ENCODE measurements at regions not wholly inside any gene's neighbourhood (a gene's known extent, or its start where the extent isn't known, plus 50 kb on each side); places are given as distances from the start of the nearest gene placed in this dataset.

GRCh38 chr17:15124264-15124595 lies 140.9 kb downstream of the PMP22 start:
- no peaks in the 10 kb centered on the region for H3K9me3 Mint-ChIP-seq
- H3K4me3 Mint-ChIP-seq: no peak overlapping the region
- peaks cover 17% of the 10 kb centered on the region for H3K27me3 Mint-ChIP-seq
- no peak for DNase-seq
- no peaks in the 10 kb centered on the region for H3K36me3 Mint-ChIP-seq
- H3K27ac Mint-ChIP-seq: no peak overlapping the region
- H3K4me1 Mint-ChIP-seq: no peaks in the 10 kb centered on the region

DNA sequence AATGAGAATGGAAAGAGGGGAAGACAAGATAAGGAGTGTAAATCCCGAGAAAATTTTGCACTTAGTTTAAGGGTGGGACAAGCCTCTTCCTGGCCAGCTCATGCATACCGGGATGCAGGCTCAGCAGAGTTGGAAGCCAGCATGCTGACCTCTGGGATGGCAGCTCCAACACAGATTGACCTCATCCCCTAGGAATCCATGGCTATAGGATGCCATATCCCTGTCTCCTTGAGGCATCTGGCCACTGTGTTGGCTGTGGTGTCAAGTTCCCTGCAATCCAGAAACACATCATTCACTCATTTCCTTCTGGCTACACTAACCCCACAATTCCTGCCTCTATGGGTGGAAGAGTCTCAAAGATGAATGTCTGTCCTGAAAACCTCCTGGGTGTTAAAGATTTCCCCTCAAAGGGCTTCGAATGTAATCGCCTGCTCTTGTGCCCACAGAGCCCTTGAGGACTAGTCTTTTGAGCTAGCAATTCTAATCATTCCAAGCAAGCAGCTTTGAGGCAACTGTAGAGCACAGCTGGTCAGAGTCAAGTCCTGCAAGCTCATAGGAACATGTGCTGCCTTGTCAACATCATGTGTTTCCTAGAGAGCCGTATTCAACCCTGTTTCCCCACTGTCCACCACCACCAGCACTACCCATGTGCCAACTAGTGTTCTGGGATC lies 141.4 kb downstream of the PMP22 start:
- Mint-ChIP-seq H3K36me3 (no peaks in the 10 kb centered on the region), H3K4me1 (no peaks in the 10 kb centered on the region), H3K4me3 (no peak overlapping the region), H3K9me3 (no peaks in the 10 kb centered on the region), H3K27me3 (peaks cover 14% of the 10 kb centered on the region), H3K27ac (no peak overlapping the region)
- DNase-seq: no peak

DNA sequence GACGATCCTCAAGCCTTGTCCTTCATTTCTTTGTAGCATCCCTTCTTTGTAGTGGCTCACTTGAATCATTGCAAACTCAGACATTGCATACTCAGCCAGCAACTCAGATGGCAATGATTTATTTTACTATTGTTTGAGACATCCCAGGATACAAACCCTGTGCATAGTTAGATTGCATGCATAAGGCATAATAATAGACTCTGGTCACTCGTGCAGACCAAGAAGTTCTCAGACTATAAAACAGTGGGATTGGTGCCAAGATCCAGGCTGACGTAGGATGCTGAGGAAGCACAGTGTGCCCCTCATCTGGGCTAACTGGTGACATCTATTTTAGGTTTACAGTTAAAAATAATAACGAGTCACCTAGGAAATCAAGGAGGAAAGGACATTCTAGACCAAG lies 142.3 kb downstream of the PMP22 start:
- no peaks in the 10 kb centered on the region for H3K36me3 Mint-ChIP-seq
- H3K4me3 Mint-ChIP-seq: no peak overlapping the region
- no peak for DNase-seq
- no peak overlapping the region for H3K27ac Mint-ChIP-seq
- no peaks in the 10 kb centered on the region for H3K9me3 Mint-ChIP-seq
- H3K27me3 Mint-ChIP-seq: peaks cover 18% of the 10 kb centered on the region
- no peaks in the 10 kb centered on the region for H3K4me1 Mint-ChIP-seq

- no peaks in the 10 kb centered on the region for H3K4me1 Mint-ChIP-seq
- no peak for DNase-seq
- no peaks in the 10 kb centered on the region for H3K36me3 Mint-ChIP-seq
- no peaks in the 10 kb centered on the region for H3K9me3 Mint-ChIP-seq
- no peak overlapping the region for H3K4me3 Mint-ChIP-seq
- peaks cover 15% of the 10 kb centered on the region for H3K27me3 Mint-ChIP-seq
- H3K27ac Mint-ChIP-seq: no peak overlapping the region
Observed at GRCh38 chr17:15121426-15121825, 143.7 kb downstream of the PMP22 start.

DNA sequence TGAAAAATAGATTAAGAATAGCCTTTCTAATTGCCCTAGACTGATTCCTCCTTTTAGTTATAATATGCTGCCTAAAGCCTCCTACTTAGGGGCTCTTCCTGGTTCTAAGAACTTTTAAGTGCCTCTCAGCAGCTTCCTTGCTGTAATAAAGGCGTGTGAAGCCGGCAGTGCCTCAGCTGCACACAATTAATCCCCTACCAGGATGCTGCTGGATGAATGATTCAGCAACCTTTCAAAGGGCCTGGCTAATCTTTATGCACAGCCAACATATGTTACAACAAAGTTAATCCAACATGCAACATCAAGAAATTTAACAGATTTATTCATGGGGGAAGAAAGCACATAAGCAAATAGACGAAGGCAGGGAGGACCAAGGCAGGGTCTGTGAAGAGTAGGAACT lies 145.2 kb downstream of the PMP22 start:
- H3K36me3 Mint-ChIP-seq: no peaks in the 10 kb centered on the region
- no peaks in the 10 kb centered on the region for H3K4me1 Mint-ChIP-seq
- peaks cover 4% of the 10 kb centered on the region for H3K9me3 Mint-ChIP-seq

GRCh38 chr17:15117239-15117638 lies 147.9 kb downstream of the PMP22 start:
- peaks cover 4% of the 10 kb centered on the region for H3K9me3 Mint-ChIP-seq
- H3K36me3 Mint-ChIP-seq: no peaks in the 10 kb centered on the region
- no peak overlapping the region for H3K27ac Mint-ChIP-seq
- H3K27me3 Mint-ChIP-seq: peaks cover 10% of the 10 kb centered on the region
- no peaks in the 10 kb centered on the region for H3K4me1 Mint-ChIP-seq
- H3K4me3 Mint-ChIP-seq: no peak overlapping the region
- DNase-seq: no peak

More for the DNA sequence above, 145.2 kb downstream of the PMP22 start:
- no peak overlapping the region for H3K27ac Mint-ChIP-seq
- no peak for DNase-seq
- no peak overlapping the region for H3K4me3 Mint-ChIP-seq
- peaks cover 15% of the 10 kb centered on the region for H3K27me3 Mint-ChIP-seq

DNA sequence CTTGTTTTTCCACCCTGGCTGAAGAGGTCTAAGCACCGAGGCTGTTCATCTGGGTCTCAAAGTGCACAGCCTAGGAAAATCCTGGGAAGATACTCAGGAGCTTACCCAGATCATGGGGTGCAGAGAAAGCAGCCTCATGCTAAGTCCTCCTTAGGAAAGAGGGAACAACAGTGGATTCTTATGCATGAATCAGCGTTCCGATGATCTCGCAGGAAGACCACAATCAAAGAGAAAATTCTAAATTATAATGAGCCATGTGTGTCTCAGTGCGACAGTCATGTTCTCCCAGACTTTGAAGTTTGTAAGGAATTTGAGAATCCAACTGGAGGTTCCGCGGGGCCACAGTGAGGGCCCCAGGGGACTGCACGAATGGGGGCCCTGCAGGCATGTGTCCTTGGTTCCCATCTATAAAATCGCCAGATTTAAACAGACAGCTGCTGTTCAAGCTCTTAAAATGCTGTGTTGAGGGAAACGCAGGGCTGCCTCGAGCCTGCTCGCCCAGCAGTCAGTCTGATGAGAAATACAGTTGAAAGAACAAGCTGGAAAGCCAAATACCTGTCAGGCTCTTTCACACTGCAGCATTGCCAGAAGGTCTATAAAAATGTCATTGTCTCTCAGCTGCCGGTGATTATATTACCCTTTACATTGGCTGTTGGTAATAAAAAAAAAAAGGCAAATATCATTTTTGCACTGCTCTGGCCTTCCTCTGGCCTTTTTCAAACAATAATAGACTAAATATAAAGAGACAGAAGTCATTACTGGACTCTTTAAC lies 152.1 kb downstream of the PMP22 start:
- Mint-ChIP-seq H3K27me3 (peaks cover under 1% of the 10 kb centered on the region), H3K36me3 (no peaks in the 10 kb centered on the region), H3K27ac (no peak overlapping the region), H3K4me1 (no peaks in the 10 kb centered on the region), H3K9me3 (peaks cover 4% of the 10 kb centered on the region), H3K4me3 (no peak overlapping the region)
- DNase-seq: no peak

DNA sequence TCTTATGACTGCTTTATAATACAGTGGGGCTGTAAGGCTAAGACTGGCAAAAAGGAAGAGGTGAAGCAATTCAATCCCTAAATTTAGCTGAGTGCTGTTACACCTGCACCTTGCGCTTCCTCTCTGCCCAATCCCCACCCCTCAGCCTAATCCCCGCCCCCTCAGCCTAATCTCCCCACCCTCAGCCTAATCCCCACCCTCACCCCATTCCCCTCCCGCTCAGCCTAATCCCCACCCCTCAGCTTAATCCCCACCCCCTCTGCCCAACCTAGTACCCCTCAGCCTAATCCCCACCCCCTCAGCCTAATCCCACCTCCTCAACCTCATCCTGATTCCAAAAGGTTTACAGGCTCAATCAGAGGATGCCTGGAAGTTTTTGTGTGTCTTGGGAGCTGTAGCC lies 155.5 kb downstream of the PMP22 start:
- Mint-ChIP-seq H3K4me1 (peaks cover 4% of the 10 kb centered on the region), H3K27me3 (peaks cover 4% of the 10 kb centered on the region), H3K27ac (no peak overlapping the region), H3K9me3 (no peaks in the 10 kb centered on the region), H3K4me3 (no peak overlapping the region), H3K36me3 (no peaks in the 10 kb centered on the region)
- no peak for DNase-seq

GRCh38 chr17:15108992-15109391 lies 156.1 kb downstream of the PMP22 start:
- no peak overlapping the region for H3K27ac Mint-ChIP-seq
- no peak overlapping the region for H3K4me3 Mint-ChIP-seq
- no peaks in the 10 kb centered on the region for H3K36me3 Mint-ChIP-seq
- H3K27me3 Mint-ChIP-seq: peaks cover 4% of the 10 kb centered on the region
- no peak for DNase-seq
- peaks cover 4% of the 10 kb centered on the region for H3K4me1 Mint-ChIP-seq
- H3K9me3 Mint-ChIP-seq: no peaks in the 10 kb centered on the region

DNA sequence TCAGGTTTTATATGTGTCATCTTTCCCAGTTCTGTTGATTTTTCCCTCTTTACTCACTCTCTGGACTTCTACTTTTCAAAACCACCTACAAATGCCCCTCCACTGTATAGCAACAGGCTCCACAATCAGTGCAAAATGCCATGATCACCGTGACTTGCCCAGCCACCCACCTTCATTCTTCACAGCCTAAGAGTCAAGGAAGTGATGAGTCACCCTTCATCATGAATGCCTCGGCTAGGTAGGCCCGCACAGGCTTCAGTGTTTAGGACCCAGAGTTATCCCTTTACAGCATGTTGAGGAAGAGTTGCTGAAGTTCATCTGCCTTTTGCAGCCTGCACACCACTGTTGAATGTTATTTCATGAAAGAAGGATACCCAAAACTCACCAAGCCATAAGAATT lies 158.6 kb downstream of the PMP22 start:
- no peaks in the 10 kb centered on the region for H3K9me3 Mint-ChIP-seq
- H3K27ac Mint-ChIP-seq: no peak overlapping the region
- H3K36me3 Mint-ChIP-seq: no peaks in the 10 kb centered on the region
- H3K27me3 Mint-ChIP-seq: peaks cover 4% of the 10 kb centered on the region
- H3K4me3 Mint-ChIP-seq: no peak overlapping the region
- DNase-seq: no peak
- peaks cover 4% of the 10 kb centered on the region for H3K4me1 Mint-ChIP-seq

GRCh38 chr17:15103785-15104184 lies 161.3 kb downstream of the PMP22 start:
- Mint-ChIP-seq H3K36me3 (no peaks in the 10 kb centered on the region), H3K4me1 (peaks cover 4% of the 10 kb centered on the region), H3K9me3 (no peaks in the 10 kb centered on the region), H3K27me3 (peaks cover 4% of the 10 kb centered on the region), H3K27ac (no peak overlapping the region), H3K4me3 (no peak overlapping the region)
- DNase-seq: no peak

DNA sequence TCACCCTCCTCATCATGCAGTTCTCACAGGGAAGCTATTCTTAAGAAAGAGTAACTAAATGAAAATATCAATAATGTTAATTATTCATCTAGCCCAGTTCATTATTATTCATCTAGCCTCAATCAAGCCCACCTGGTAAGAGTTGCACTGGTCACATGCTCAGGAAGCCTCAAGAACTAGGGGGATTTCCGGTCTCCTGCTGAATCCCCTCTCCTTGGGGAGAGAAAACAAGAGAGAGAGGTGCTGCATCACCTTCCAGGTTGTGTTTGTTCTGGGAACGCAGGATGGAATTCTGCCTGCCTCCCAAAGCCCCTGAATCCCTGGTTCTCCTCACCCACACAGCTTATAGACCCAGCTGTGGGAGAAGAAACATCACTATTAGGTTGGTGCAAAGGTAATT lies 164.0 kb downstream of the PMP22 start:
- Mint-ChIP-seq H3K36me3 (no peaks in the 10 kb centered on the region), H3K27ac (no peak overlapping the region), H3K4me3 (no peak overlapping the region), H3K27me3 (peaks cover 10% of the 10 kb centered on the region), H3K9me3 (no peaks in the 10 kb centered on the region), H3K4me1 (no peaks in the 10 kb centered on the region)
- no peak for DNase-seq

GRCh38 chr17:15096511-15096910 lies 168.6 kb downstream of the PMP22 start:
- no peak for DNase-seq
- H3K9me3 Mint-ChIP-seq: no peaks in the 10 kb centered on the region
- H3K27me3 Mint-ChIP-seq: peaks cover 9% of the 10 kb centered on the region
- H3K27ac Mint-ChIP-seq: no peak overlapping the region
- no peak overlapping the region for H3K4me3 Mint-ChIP-seq
- H3K36me3 Mint-ChIP-seq: no peaks in the 10 kb centered on the region
- no peaks in the 10 kb centered on the region for H3K4me1 Mint-ChIP-seq

DNA sequence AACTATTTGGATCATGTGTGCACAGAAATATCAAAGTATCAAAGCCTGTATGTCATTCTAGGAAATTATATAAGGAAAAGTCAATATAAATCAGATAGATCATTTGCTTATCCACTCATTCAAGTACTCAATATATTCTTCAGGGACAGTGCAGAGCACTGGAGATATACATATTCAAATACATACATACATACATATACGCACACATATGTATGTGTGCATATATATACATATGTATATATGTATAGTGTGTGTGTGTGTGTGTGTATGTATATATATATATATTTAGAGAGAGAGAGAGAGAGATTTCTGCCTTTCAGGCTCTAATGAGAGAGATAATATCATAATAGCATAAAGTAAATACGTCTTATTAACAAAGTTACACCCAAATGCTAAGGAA lies 169.2 kb downstream of the PMP22 start:
- no peak for DNase-seq
- H3K4me3 Mint-ChIP-seq: no peak overlapping the region

DNA sequence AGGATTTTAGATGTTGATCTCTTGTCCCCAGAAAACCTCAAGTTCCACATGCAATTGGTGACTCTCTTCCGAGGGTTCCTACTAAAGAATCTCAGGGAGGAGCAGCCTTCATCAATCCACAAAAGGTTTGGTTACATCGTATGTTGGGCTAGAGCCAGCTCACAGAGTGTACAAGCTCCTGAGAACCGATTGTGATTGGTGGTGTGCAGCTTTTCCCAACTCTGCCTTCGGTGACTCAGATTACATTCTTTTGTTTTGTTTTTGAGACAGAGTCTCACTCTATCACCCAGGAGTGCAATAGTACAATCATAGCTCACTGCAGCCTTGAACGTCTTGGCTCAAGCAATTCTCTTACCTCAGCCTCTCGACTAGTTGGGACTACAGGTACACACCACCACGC lies 172.4 kb downstream of the PMP22 start:
- Mint-ChIP-seq H3K27me3 (peaks cover 18% of the 10 kb centered on the region), H3K36me3 (no peaks in the 10 kb centered on the region), H3K4me1 (no peaks in the 10 kb centered on the region), H3K27ac (no peak overlapping the region), H3K4me3 (no peak overlapping the region), H3K9me3 (no peaks in the 10 kb centered on the region)
- no peak for DNase-seq

More for the DNA sequence above, 169.2 kb downstream of the PMP22 start:
- no peaks in the 10 kb centered on the region for H3K36me3 Mint-ChIP-seq
- H3K27ac Mint-ChIP-seq: no peak overlapping the region
- H3K9me3 Mint-ChIP-seq: no peaks in the 10 kb centered on the region
- peaks cover 9% of the 10 kb centered on the region for H3K27me3 Mint-ChIP-seq
- H3K4me1 Mint-ChIP-seq: no peaks in the 10 kb centered on the region

DNA sequence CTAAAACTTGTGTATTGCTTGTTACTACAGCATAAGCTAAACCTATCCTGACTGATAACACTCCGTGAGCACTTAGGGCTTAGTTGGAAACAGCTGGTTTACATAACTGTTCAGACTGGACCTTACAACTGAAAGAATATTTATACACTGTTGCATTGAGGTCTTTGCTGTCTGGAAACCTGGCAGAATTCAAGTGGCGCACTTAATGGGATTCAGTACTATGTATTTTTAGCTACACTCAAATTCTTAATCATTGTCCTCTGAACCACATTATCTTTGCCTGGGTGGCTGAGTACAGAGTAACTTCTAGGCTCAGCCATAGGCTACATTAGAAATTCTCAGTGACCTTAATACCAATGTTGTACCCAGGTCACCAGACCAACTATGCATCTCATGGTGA lies 172.9 kb downstream of the PMP22 start:
- no peak for DNase-seq
- H3K27me3 Mint-ChIP-seq: peaks cover 22% of the 10 kb centered on the region
- H3K4me3 Mint-ChIP-seq: no peak overlapping the region
- H3K4me1 Mint-ChIP-seq: no peaks in the 10 kb centered on the region
- H3K9me3 Mint-ChIP-seq: no peaks in the 10 kb centered on the region
- H3K36me3 Mint-ChIP-seq: no peaks in the 10 kb centered on the region
- H3K27ac Mint-ChIP-seq: no peak overlapping the region

Measured in activated naive CD8-positive, alpha-beta T cell treated with anti-CD3 and anti-CD28 coated beads for 36 hours (primary cell).